ENCODE measurements at regions not wholly inside any gene's neighbourhood (a gene's known extent, or its start where the extent isn't known, plus 50 kb on each side); places are given as distances from the start of the nearest gene placed in this dataset.
A peak's percentile ranks its signal among the peaks of the same experiment; 100 is the strongest.

GRCh38 chr2:47237375-47238334 lies 61.3 kb upstream of the CALM2 start (continued):
- TF ChIP-seq ZNF592 (IDR thresholded peaks at IDR 0.05) (peak; percentile 73), MTA2 (IDR thresholded peaks at IDR 0.05; ENCODE audit: low read depth) (peak; percentile 46; the same call in 1 of the 2 replicates), CBFA2T2 (conservative IDR thresholded peaks at IDR 0.05) (peak; percentile 76), XRCC5 (IDR thresholded peaks at IDR 0.05; ENCODE audit: low read depth, low read length) (0 out of 2 replicates have a peak, but pooled peaks have one; percentile 42), DPF2 (IDR thresholded peaks at IDR 0.05) (peak; percentile 83), MXI1 (IDR thresholded peaks at IDR 0.05; ENCODE audit: low read depth, low read length) (0 out of 2 replicates have a peak, but pooled peaks have one; percentile 25), POLR2AphosphoS5 (IDR thresholded peaks at IDR 0.05; ENCODE audit: control insufficient read depth, insufficient read depth, low read depth, low read length) (peak; percentile 57; the same call in 1 of the 2 replicates), RBM22 (IDR thresholded peaks at IDR 0.05; ENCODE audit: low read depth, low read length, poor library complexity, severe bottlenecking) (no peak), PBX2 (CRISPR knock-in tag; IDR thresholded peaks at IDR 0.05; ENCODE audit: low read depth) (no peak), PBX2 (tag; conservative IDR thresholded peaks at IDR 0.05; ENCODE audit: low read depth) (no peak), ZBTB2 (IDR thresholded peaks at IDR 0.05) (0 out of 2 replicates have a peak, but pooled peaks have one; percentile 40), FOSL1 (tag; conservative IDR thresholded peaks at IDR 0.05) (0 out of 2 replicates have a peak, but pooled peaks have one; percentile 23), EP300 (IDR thresholded peaks at IDR 0.05; ENCODE audit: low read length) (peak; percentile 82), ELF2 (CRISPR knock-in tag; IDR thresholded peaks at IDR 0.05) (no peak), MTF1 (CRISPR knock-in tag; IDR thresholded peaks at IDR 0.05; ENCODE audit: borderline replicate concordance) (no peak), EZH2 (IDR thresholded peaks at IDR 0.05; ENCODE audit: borderline replicate concordance, low read depth, low read length) (no peak), ZNF12 (CRISPR knock-in tag; IDR thresholded peaks at IDR 0.05) (no peak), NELFE (IDR thresholded peaks at IDR 0.05; ENCODE audit: insufficient read depth, insufficient read length) (no peak), HMGN3 (IDR thresholded peaks at IDR 0.05; ENCODE audit: borderline replicate concordance, extremely low read depth, insufficient read length, low read depth, low read length) (no peak), ZNF57 (CRISPR knock-in tag; IDR thresholded peaks at IDR 0.05) (no peak)

Data from K562 (cell line).